ENCODE measurements at regions not wholly inside any gene's neighbourhood (a gene's known extent, or its start where the extent isn't known, plus 50 kb on each side); places are given as distances from the start of the nearest gene placed in this dataset.
A peak's percentile ranks its signal among the peaks of the same experiment; 100 is the strongest.

GRCh38 chr9:101796044-101796443 is 57.6 kb upstream of the GRIN3A start:
- no peak overlapping the region for H3K4me3 ChIP-seq (ENCODE audit: low read length in 2 of 2)
- no peak overlapping the region for H3K23ac ChIP-seq (ENCODE audit: low read depth, low read length, poor library complexity)
- no peak overlapping the region for H3K27ac ChIP-seq (replicated peaks; ENCODE audit: low read length)
- H3K79me1 ChIP-seq (ENCODE audit: low read depth, low read length) = no peaks in the 10 kb centered on the region
- no peak overlapping the region for H2AK5ac ChIP-seq (ENCODE audit: low read depth, low read length)
- no peaks in the 10 kb centered on the region for H3K36me3 ChIP-seq (replicated peaks in 1 of 2; ENCODE audit: control insufficient read depth in 2 of 2, insufficient read depth in 2 of 2, low read length in 2 of 2)
- no peaks in the 10 kb centered on the region for H3K4me1 ChIP-seq (ENCODE audit: control insufficient read depth in 2 of 2, insufficient read depth in 1 of 2, low read depth in 1 of 2, low read length in 2 of 2)
- H3K9me3 ChIP-seq (replicated peaks in 1 of 2; ENCODE audit: control insufficient read depth in 2 of 2, insufficient read depth in 1 of 2, low read depth in 1 of 2, low read length in 2 of 2) = no peaks in the 10 kb centered on the region
- H3K4me2 ChIP-seq (ENCODE audit: insufficient read depth, low read length, poor library complexity, severe bottlenecking) = no peak overlapping the region
- H2BK120ac ChIP-seq (ENCODE audit: low read depth, low read length) = no peak overlapping the region
- H4K91ac ChIP-seq (ENCODE audit: low read depth, low read length, poor library complexity) = no peak overlapping the region
- no peak overlapping the region for H2AFZ ChIP-seq (ENCODE audit: low read length)
- no CpG with 5 or more reads among the region's 5 CpGs for WGBS, 2 donors (ENCODE audit: extremely low coverage in 2 of 2, insufficient read length in 2 of 2, insufficient replicate concordance in 1 of 2)
- no peaks in the 10 kb centered on the region for H3K27me3 ChIP-seq (ENCODE audit: control insufficient read depth in 3 of 3, insufficient read depth in 3 of 3, low read depth in 1 of 3, low read length in 3 of 3)
- no peak for DNase-seq (ENCODE audit: low spot score)
- no peak overlapping the region for H3K14ac ChIP-seq (ENCODE audit: low read length)
- no peak overlapping the region for H3K4ac ChIP-seq (ENCODE audit: low read length)
- no peak overlapping the region for H2BK12ac ChIP-seq (ENCODE audit: low read length)
- no peak overlapping the region for H3K18ac ChIP-seq (ENCODE audit: low read length)
- no peak overlapping the region for H2BK5ac ChIP-seq (ENCODE audit: low read length)
- H3K9ac ChIP-seq (ENCODE audit: low read depth, low read length, poor library complexity) = no peak overlapping the region
- no peak overlapping the region for H2BK15ac ChIP-seq (ENCODE audit: low read length)
- H4K8ac ChIP-seq (ENCODE audit: low read depth, low read length) = no peak overlapping the region

GRCh38 chr9:101795147-101795546 is 56.7 kb upstream of the GRIN3A start:
- H3K18ac ChIP-seq (ENCODE audit: low read length) = no peak overlapping the region
- no peak overlapping the region for H2AK5ac ChIP-seq (ENCODE audit: low read depth, low read length)

GRCh38 chr9:101792475-101792874 is 54.0 kb upstream of the GRIN3A start:
- DNase-seq (ENCODE audit: low spot score) = no peak
- Histone ChIP-seq H2BK12ac (ENCODE audit: low read length) (no peak overlapping the region), H2AK5ac (ENCODE audit: low read depth, low read length) (no peak overlapping the region), H3K4me3 (ENCODE audit: low read length in 2 of 2) (no peak overlapping the region), H2BK15ac (ENCODE audit: low read length) (no peak overlapping the region), H3K14ac (ENCODE audit: low read length) (no peak overlapping the region), H2BK120ac (ENCODE audit: low read depth, low read length) (no peak overlapping the region), H2AFZ (ENCODE audit: low read length) (no peak overlapping the region), H3K9ac (ENCODE audit: low read depth, low read length, poor library complexity) (no peak overlapping the region), H3K4me1 (ENCODE audit: control insufficient read depth in 2 of 2, insufficient read depth in 1 of 2, low read depth in 1 of 2, low read length in 2 of 2) (no peaks in the 10 kb centered on the region), H2BK5ac (ENCODE audit: low read length) (no peak overlapping the region), H4K91ac (ENCODE audit: low read depth, low read length, poor library complexity) (no peak overlapping the region), H3K4me2 (ENCODE audit: insufficient read depth, low read length, poor library complexity, severe bottlenecking) (no peak overlapping the region), H3K4ac (ENCODE audit: low read length) (no peak overlapping the region), H3K79me1 (ENCODE audit: low read depth, low read length) (no peaks in the 10 kb centered on the region), H3K27me3 (ENCODE audit: control insufficient read depth in 3 of 3, insufficient read depth in 3 of 3, low read depth in 1 of 3, low read length in 3 of 3) (no peaks in the 10 kb centered on the region), H4K8ac (ENCODE audit: low read depth, low read length) (no peak overlapping the region), H3K23ac (ENCODE audit: low read depth, low read length, poor library complexity) (no peak overlapping the region), H3K36me3 (replicated peaks in 1 of 2; ENCODE audit: control insufficient read depth in 2 of 2, insufficient read depth in 2 of 2, low read length in 2 of 2) (no peaks in the 10 kb centered on the region), H3K18ac (ENCODE audit: low read length) (no peak overlapping the region), H3K27ac (replicated peaks; ENCODE audit: low read length) (no peak overlapping the region), H3K9me3 (replicated peaks in 1 of 2; ENCODE audit: control insufficient read depth in 2 of 2, insufficient read depth in 1 of 2, low read depth in 1 of 2, low read length in 2 of 2) (no peaks in the 10 kb centered on the region)
- WGBS, 2 donors (ENCODE audit: extremely low coverage in 2 of 2, insufficient read length in 2 of 2, insufficient replicate concordance in 1 of 2) = no CpG with 5 or more reads among the region's 3 CpGs

More at GRCh38 chr9:101795147-101795546, 56.7 kb upstream of the GRIN3A start:
- DNase-seq (ENCODE audit: low spot score) = no peak
- H3K79me1 ChIP-seq (ENCODE audit: low read depth, low read length) = no peaks in the 10 kb centered on the region
- no peak overlapping the region for H2AFZ ChIP-seq (ENCODE audit: low read length)
- H2BK120ac ChIP-seq (ENCODE audit: low read depth, low read length) = no peak overlapping the region
- H3K9ac ChIP-seq (ENCODE audit: low read depth, low read length, poor library complexity) = no peak overlapping the region
- H3K27me3 ChIP-seq (ENCODE audit: control insufficient read depth in 3 of 3, insufficient read depth in 3 of 3, low read depth in 1 of 3, low read length in 3 of 3) = no peaks in the 10 kb centered on the region
- H4K91ac ChIP-seq (ENCODE audit: low read depth, low read length, poor library complexity) = no peak overlapping the region
- no peak overlapping the region for H3K14ac ChIP-seq (ENCODE audit: low read length)
- no peaks in the 10 kb centered on the region for H3K9me3 ChIP-seq (replicated peaks in 1 of 2; ENCODE audit: control insufficient read depth in 2 of 2, insufficient read depth in 1 of 2, low read depth in 1 of 2, low read length in 2 of 2)
- no peaks in the 10 kb centered on the region for H3K4me1 ChIP-seq (ENCODE audit: control insufficient read depth in 2 of 2, insufficient read depth in 1 of 2, low read depth in 1 of 2, low read length in 2 of 2)
- no peak overlapping the region for H3K4me2 ChIP-seq (ENCODE audit: insufficient read depth, low read length, poor library complexity, severe bottlenecking)
- no peaks in the 10 kb centered on the region for H3K36me3 ChIP-seq (replicated peaks in 1 of 2; ENCODE audit: control insufficient read depth in 2 of 2, insufficient read depth in 2 of 2, low read length in 2 of 2)
- H2BK12ac ChIP-seq (ENCODE audit: low read length) = no peak overlapping the region
- no CpG with 5 or more reads among the region's 2 CpGs for WGBS, 2 donors (ENCODE audit: extremely low coverage in 2 of 2, insufficient read length in 2 of 2, insufficient replicate concordance in 1 of 2)
- no peak overlapping the region for H3K4ac ChIP-seq (ENCODE audit: low read length)
- no peak overlapping the region for H4K8ac ChIP-seq (ENCODE audit: low read depth, low read length)
- H3K27ac ChIP-seq (replicated peaks; ENCODE audit: low read length) = no peak overlapping the region
- no peak overlapping the region for H3K4me3 ChIP-seq (ENCODE audit: low read length in 2 of 2)
- no peak overlapping the region for H2BK15ac ChIP-seq (ENCODE audit: low read length)
- no peak overlapping the region for H3K23ac ChIP-seq (ENCODE audit: low read depth, low read length, poor library complexity)
- no peak overlapping the region for H2BK5ac ChIP-seq (ENCODE audit: low read length)

- Histone ChIP-seq H4K91ac (ENCODE audit: low read depth, low read length, poor library complexity) (no peak overlapping the region), H3K4ac (ENCODE audit: low read length) (no peak overlapping the region), H2BK15ac (ENCODE audit: low read length) (no peak overlapping the region), H3K9ac (ENCODE audit: low read depth, low read length, poor library complexity) (no peak overlapping the region), H3K9me3 (replicated peaks in 1 of 2; ENCODE audit: control insufficient read depth in 2 of 2, insufficient read depth in 1 of 2, low read depth in 1 of 2, low read length in 2 of 2) (no peaks in the 10 kb centered on the region), H3K4me3 (ENCODE audit: low read length in 2 of 2) (no peak overlapping the region), H2BK5ac (ENCODE audit: low read length) (no peak overlapping the region), H3K27me3 (ENCODE audit: control insufficient read depth in 3 of 3, insufficient read depth in 3 of 3, low read depth in 1 of 3, low read length in 3 of 3) (no peaks in the 10 kb centered on the region), H3K79me1 (ENCODE audit: low read depth, low read length) (no peaks in the 10 kb centered on the region), H4K8ac (ENCODE audit: low read depth, low read length) (no peak overlapping the region), H3K18ac (ENCODE audit: low read length) (no peak overlapping the region), H3K36me3 (replicated peaks in 1 of 2; ENCODE audit: control insufficient read depth in 2 of 2, insufficient read depth in 2 of 2, low read length in 2 of 2) (no peaks in the 10 kb centered on the region), H3K14ac (ENCODE audit: low read length) (no peak overlapping the region), H2AFZ (ENCODE audit: low read length) (no peak overlapping the region), H2BK120ac (ENCODE audit: low read depth, low read length) (no peak overlapping the region), H3K27ac (replicated peaks; ENCODE audit: low read length) (no peak overlapping the region), H3K4me2 (ENCODE audit: insufficient read depth, low read length, poor library complexity, severe bottlenecking) (no peak overlapping the region), H2AK5ac (ENCODE audit: low read depth, low read length) (no peak overlapping the region), H3K4me1 (ENCODE audit: control insufficient read depth in 2 of 2, insufficient read depth in 1 of 2, low read depth in 1 of 2, low read length in 2 of 2) (no peaks in the 10 kb centered on the region), H3K23ac (ENCODE audit: low read depth, low read length, poor library complexity) (no peak overlapping the region), H2BK12ac (ENCODE audit: low read length) (no peak overlapping the region)
- WGBS, 2 donors (ENCODE audit: extremely low coverage in 2 of 2, insufficient read length in 2 of 2, insufficient replicate concordance in 1 of 2) = no CpG with 5 or more reads among the region's 3 CpGs
- peak; percentile 67 for DNase-seq (ENCODE audit: low spot score)
Observed at GRCh38 chr9:101791938-101792337, 53.5 kb upstream of the GRIN3A start.

All from neuronal stem cell (in vitro differentiated cells).